IMR-90 (cell line): ENCODE measurements at regions not wholly inside any gene's neighbourhood (a gene's known extent, or its start where the extent isn't known, plus 50 kb on each side); places are given as distances from the start of the nearest gene placed in this dataset.

Experiments used
- CEBPB ChIP-seq: IDR thresholded peaks from 2 replicates; pipeline ENCODE4 v1.6.1; 2012; ENCODE audit warnings: low read depth, low read length, improper control_type of control experiment
- CTCF ChIP-seq: conservative IDR thresholded peaks from 2 replicates; pipeline ENCODE4 v1.5.1; 2012; ENCODE audit warnings: mild to moderate bottlenecking, low read depth, low read length, improper control_type of control experiment
- ELK1 ChIP-seq: fragments of 150-350 bp; IDR thresholded peaks from 2 replicates; pipeline ENCODE4 v1.6.1; 2016; ENCODE audit warnings: low read depth, mild to moderate bottlenecking, low read length, moderate library complexity, borderline replicate concordance
- FOS ChIP-seq: fragments of 150-350 bp; IDR thresholded peaks from 2 replicates; pipeline ENCODE4 v1.6.1; 2016; ENCODE audit warnings: low read depth, low read length
- MAZ ChIP-seq: IDR thresholded peaks from 2 replicates; pipeline ENCODE4 v1.6.1; 2012; ENCODE audit warnings: low read depth, mild to moderate bottlenecking, low read length, improper control_type of control experiment, moderate library complexity, borderline replicate concordance
- MXI1 ChIP-seq: IDR thresholded peaks from 2 replicates; pipeline ENCODE4 v1.6.1; 2012; ENCODE audit warnings: low read depth, mild to moderate bottlenecking, low read length, moderate library complexity, borderline replicate concordance
- NFE2L2 ChIP-seq: fragments of 150-350 bp; IDR thresholded peaks from 2 replicates; pipeline ENCODE4 v1.6.1; 2016; ENCODE audit warnings: low read depth, mild to moderate bottlenecking, low read length
- POLR2A ChIP-seq: IDR thresholded peaks from 2 replicates; pipeline ENCODE4 v1.6.1; 2012; ENCODE audit warnings: mild to moderate bottlenecking, low read depth, low read length
- RAD21 ChIP-seq: IDR thresholded peaks from 2 replicates; pipeline ENCODE4 v1.6.1; 2012; ENCODE audit warnings: low read length, improper control_type of control experiment
- RFX5 ChIP-seq: IDR thresholded peaks from 2 replicates; pipeline ENCODE4 v1.8.0; 2012; ENCODE audit warnings: low read depth, mild to moderate bottlenecking, low read length, moderate library complexity
- SMC3 ChIP-seq: fragments of 150-350 bp; IDR thresholded peaks from 2 replicates; pipeline ENCODE4 v1.6.1; 2016; ENCODE audit warnings: low read depth, mild to moderate bottlenecking, antibody characterized with exemption, low read length, moderate library complexity
- USF2 ChIP-seq: fragments of 150-350 bp; IDR thresholded peaks from 2 replicates; pipeline ENCODE4 v1.6.1; 2017; ENCODE audit warnings: mild to moderate bottlenecking, antibody characterized with exemption, low read length, low read depth

GRCh38 chr21:23021481-23021880 lies 2023.3 kb downstream of the NCAM2 start:
- TF ChIP-seq ELK1 = no peak
- TF ChIP-seq MAZ = no peak
- no peak for TF ChIP-seq CTCF
- TF ChIP-seq FOS = no peak
- TF ChIP-seq RAD21 = no peak
- no peak for TF ChIP-seq POLR2A
- no peak for TF ChIP-seq RFX5
- no peak for TF ChIP-seq CEBPB
- no peak for TF ChIP-seq MXI1
- TF ChIP-seq USF2 = no peak
- TF ChIP-seq NFE2L2 = no peak
- no peak for TF ChIP-seq SMC3
